PFSK-1 (cell line): ENCODE measurements at regions not wholly inside any gene's neighbourhood (a gene's known extent, or its start where the extent isn't known, plus 50 kb on each side); places are given as distances from the start of the nearest gene placed in this dataset.

Experiments
- POLR2AphosphoS5 ChIP-seq: IDR thresholded peaks from 2 replicates; pipeline ENCODE4 v1.6.1; 2012; ENCODE audit warnings: low read depth, mild to moderate bottlenecking, control low read depth, low read length, moderate library complexity
- REST ChIP-seq, 2 experiments: IDR thresholded peaks; 2 replicates each; pipeline versions ENCODE4 v1.6.1 to v1.8.0; 2011 to 2012; ENCODE audit warnings: low read depth in 2 of 2, low read length in 2 of 2, control low read depth in 1 of 2, inconsistent platforms in 1 of 2, mild to moderate bottlenecking in 1 of 2, moderate library complexity in 1 of 2; ENCODE audit not compliant: insufficient read depth in 1 of 2
- TAF1 ChIP-seq: IDR thresholded peaks from 2 replicates; pipeline ENCODE4 v1.6.1; 2012; ENCODE audit warnings: low read length, control low read depth, borderline replicate concordance; ENCODE audit not compliant: insufficient read depth

DNA sequence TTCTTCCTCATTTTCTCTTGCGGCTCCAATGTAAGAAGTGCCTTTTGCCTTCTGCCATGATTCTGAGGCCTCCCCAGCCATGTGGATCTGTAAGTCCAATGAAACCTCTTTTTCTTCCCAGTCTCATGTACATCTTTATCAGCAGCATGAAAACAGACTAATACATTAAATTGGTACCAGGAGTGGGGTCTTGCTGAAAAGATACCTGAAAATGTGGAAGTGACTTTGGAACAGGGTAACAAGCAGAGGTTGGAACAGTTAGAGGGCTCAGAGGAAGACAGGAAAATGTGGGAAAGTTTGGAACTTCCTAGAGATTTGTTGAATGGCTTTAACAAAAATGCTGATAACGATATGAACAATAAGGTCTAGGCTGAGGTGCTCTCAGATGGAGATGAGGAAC lies 316.7 kb upstream of the HS3ST5 start:
- TF ChIP-seq TAF1 (no peak), POLR2AphosphoS5 (no peak), REST (IDR thresholded peaks at IDR 0.05; ENCODE audit: insufficient read depth in 1 of 2, low read depth in 2 of 2, low read length in 2 of 2) (no peak)
